PC-9 (cell line): ENCODE measurements at regions not wholly inside any gene's neighbourhood (a gene's known extent, or its start where the extent isn't known, plus 50 kb on each side); places are given as distances from the start of the nearest gene placed in this dataset.
"Not testable (repeated sequence)": the region's sequence is repeated elsewhere in the genome, so short reads cannot be mapped to it uniquely, and the experiment has no call there.

ENCODE experiments used
- EZH2 ChIP-seq: fragments of 200-600 bp; sonication (generic); IDR thresholded peaks from 2 replicates; pipeline ENCODE4 v1.8.0; 2017; ENCODE audit warnings: antibody characterized with exemption, low read depth
- TF ChIP-seq, protein P1 (sequence below): fragments of 200-600 bp; sonication (generic); conservative IDR thresholded peaks from 2 replicates; pipeline ENCODE4 v1.6.1; 2017; ENCODE audit warnings: mixed run types, antibody characterized with exemption, mild to moderate bottlenecking, moderate library complexity

DNA sequence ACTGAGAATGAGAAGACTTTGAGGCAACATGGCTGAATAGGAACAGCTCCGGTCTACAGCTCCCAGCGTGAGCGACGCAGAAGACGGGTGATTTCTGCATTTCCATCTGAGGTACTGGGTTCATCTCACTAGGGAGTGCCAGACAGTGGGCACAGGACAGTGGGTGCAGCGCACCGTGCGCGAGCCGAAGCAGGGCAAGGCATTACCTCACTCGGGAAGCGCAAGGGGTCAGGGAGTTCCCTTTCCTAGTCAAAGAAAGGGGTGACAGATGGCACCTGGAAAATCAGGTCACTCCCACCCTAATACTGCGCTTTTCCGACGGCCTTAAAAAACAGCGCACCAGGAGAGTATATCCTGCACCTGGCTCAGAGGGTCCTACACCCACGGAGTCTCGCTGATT lies 829.9 kb downstream of the GLUD2 start:
- TF ChIP-seq, protein P1, sequence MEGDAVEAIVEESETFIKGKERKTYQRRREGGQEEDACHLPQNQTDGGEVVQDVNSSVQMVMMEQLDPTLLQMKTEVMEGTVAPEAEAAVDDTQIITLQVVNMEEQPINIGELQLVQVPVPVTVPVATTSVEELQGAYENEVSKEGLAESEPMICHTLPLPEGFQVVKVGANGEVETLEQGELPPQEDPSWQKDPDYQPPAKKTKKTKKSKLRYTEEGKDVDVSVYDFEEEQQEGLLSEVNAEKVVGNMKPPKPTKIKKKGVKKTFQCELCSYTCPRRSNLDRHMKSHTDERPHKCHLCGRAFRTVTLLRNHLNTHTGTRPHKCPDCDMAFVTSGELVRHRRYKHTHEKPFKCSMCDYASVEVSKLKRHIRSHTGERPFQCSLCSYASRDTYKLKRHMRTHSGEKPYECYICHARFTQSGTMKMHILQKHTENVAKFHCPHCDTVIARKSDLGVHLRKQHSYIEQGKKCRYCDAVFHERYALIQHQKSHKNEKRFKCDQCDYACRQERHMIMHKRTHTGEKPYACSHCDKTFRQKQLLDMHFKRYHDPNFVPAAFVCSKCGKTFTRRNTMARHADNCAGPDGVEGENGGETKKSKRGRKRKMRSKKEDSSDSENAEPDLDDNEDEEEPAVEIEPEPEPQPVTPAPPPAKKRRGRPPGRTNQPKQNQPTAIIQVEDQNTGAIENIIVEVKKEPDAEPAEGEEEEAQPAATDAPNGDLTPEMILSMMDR, result not testable (repeated sequence)
- not testable (repeated sequence) for TF ChIP-seq EZH2
